ENCODE measurements at regions not wholly inside any gene's neighbourhood (a gene's known extent, or its start where the extent isn't known, plus 50 kb on each side); places are given as distances from the start of the nearest gene placed in this dataset.

- TF ChIP-seq POLR2AphosphoS5 (IDR thresholded peaks at IDR 0.05; ENCODE audit: low read depth, low read length) (no peak), SIN3A (IDR thresholded peaks at IDR 0.05; ENCODE audit: borderline replicate concordance, insufficient read depth, low read depth, low read length) (no peak), TCF7L2 (IDR thresholded peaks at IDR 0.05; ENCODE audit: low read depth, low read length) (no peak), REST (IDR thresholded peaks at IDR 0.05; ENCODE audit: insufficient read depth in 1 of 2, low read depth in 2 of 2, low read length in 1 of 2) (no peak), CTCF (IDR thresholded peaks at IDR 0.05) (no peak)
- Histone ChIP-seq H3K27me3 (ENCODE audit: control insufficient read depth, insufficient read depth, low read length) (no peaks in the 10 kb centered on the region), H3K4me3 (ENCODE audit: low read depth in 2 of 2, low read length in 2 of 2) (no peak overlapping the region), H3K9me3 (ENCODE audit: control insufficient read depth, insufficient read depth, low read depth, low read length) (no peaks in the 10 kb centered on the region), H3K27ac (ENCODE audit: low read length) (no peak overlapping the region), H3K36me3 (ENCODE audit: control insufficient read depth, insufficient read depth, low read length) (no peaks in the 10 kb centered on the region), H3K4me1 (ENCODE audit: control insufficient read depth, insufficient read depth, low read length) (no peaks in the 10 kb centered on the region)
- ATAC-seq = no peak
- in situ Hi-C loops (cut with HindIII; ENCODE audit: low pct_unique_long_range_greater_than_20kb, low sequenced_read_pairs) (no loop called here), intact Hi-C loops (cut with micrococcal nuclease; ENCODE audit: unreplicated experiment) (no loop called here)
- ChIA-PET CTCF (no interaction called here), POLR2A (no interaction called here)
- no TSS peak for BruUV-seq (replicated peaks)
- no peak for DNase-seq (ENCODE audit: low read depth, low spot score)
Observed at GRCh38 chr9:24841993-24842392, 296.3 kb upstream of the IZUMO3 start.

GRCh38 chr9:24832307-24832706, 286.6 kb upstream of the IZUMO3 start:
- Histone ChIP-seq H3K9me3 (ENCODE audit: control insufficient read depth, insufficient read depth, low read depth, low read length) (no peaks in the 10 kb centered on the region), H3K27me3 (ENCODE audit: control insufficient read depth, insufficient read depth, low read length) (no peaks in the 10 kb centered on the region), H3K4me1 (ENCODE audit: control insufficient read depth, insufficient read depth, low read length) (no peaks in the 10 kb centered on the region), H3K36me3 (ENCODE audit: control insufficient read depth, insufficient read depth, low read length) (no peaks in the 10 kb centered on the region), H3K27ac (ENCODE audit: low read length) (no peak overlapping the region), H3K4me3 (ENCODE audit: low read depth in 2 of 2, low read length in 2 of 2) (no peak overlapping the region)
- TF ChIP-seq TCF7L2 (IDR thresholded peaks at IDR 0.05; ENCODE audit: low read depth, low read length) (no peak), CTCF (IDR thresholded peaks at IDR 0.05) (peak; percentile 7; the same call in 1 of the 2 replicates)
- ATAC-seq = no peak
- ChIA-PET POLR2A (no interaction called here), CTCF (no interaction called here)
- in situ Hi-C loops (cut with HindIII; ENCODE audit: low pct_unique_long_range_greater_than_20kb, low sequenced_read_pairs) (no loop called here), intact Hi-C loops (cut with micrococcal nuclease; ENCODE audit: unreplicated experiment) (no loop called here)
- BruUV-seq (replicated peaks) = no TSS peak
- no peak for DNase-seq (ENCODE audit: low read depth, low spot score)

GRCh38 chr9:24828687-24829086, 283.0 kb upstream of the IZUMO3 start:
- POLR2A ChIA-PET = no interaction called here
- CTCF ChIA-PET = no interaction called here
- H3K4me3 ChIP-seq (ENCODE audit: low read depth in 2 of 2, low read length in 2 of 2) = no peak overlapping the region
- no TSS peak for BruUV-seq (replicated peaks)
- no peaks in the 10 kb centered on the region for H3K9me3 ChIP-seq (ENCODE audit: control insufficient read depth, insufficient read depth, low read depth, low read length)
- TF ChIP-seq TCF7L2 (IDR thresholded peaks at IDR 0.05; ENCODE audit: low read depth, low read length) = no peak
- TF ChIP-seq SIN3A (IDR thresholded peaks at IDR 0.05; ENCODE audit: borderline replicate concordance, insufficient read depth, low read depth, low read length) = no peak
- no peak for TF ChIP-seq REST (IDR thresholded peaks at IDR 0.05; ENCODE audit: insufficient read depth in 1 of 2, low read depth in 2 of 2, low read length in 1 of 2)
- TF ChIP-seq POLR2AphosphoS5 (IDR thresholded peaks at IDR 0.05; ENCODE audit: low read depth, low read length) = no peak
- no peak for TF ChIP-seq CTCF (IDR thresholded peaks at IDR 0.05)
- ATAC-seq = no peak
- H3K4me1 ChIP-seq (ENCODE audit: control insufficient read depth, insufficient read depth, low read length) = no peaks in the 10 kb centered on the region
- no peak overlapping the region for H3K27ac ChIP-seq (ENCODE audit: low read length)
- DNase-seq (ENCODE audit: low read depth, low spot score) = no peak
- in situ Hi-C loops (cut with HindIII; ENCODE audit: low pct_unique_long_range_greater_than_20kb, low sequenced_read_pairs) (no loop called here), intact Hi-C loops (cut with micrococcal nuclease; ENCODE audit: unreplicated experiment) (no loop called here)
- H3K36me3 ChIP-seq (ENCODE audit: control insufficient read depth, insufficient read depth, low read length) = no peaks in the 10 kb centered on the region
- no peaks in the 10 kb centered on the region for H3K27me3 ChIP-seq (ENCODE audit: control insufficient read depth, insufficient read depth, low read length)
